ENCODE measurements at regions not wholly inside any gene's neighbourhood (a gene's known extent, or its start where the extent isn't known, plus 50 kb on each side); places are given as distances from the start of the nearest gene placed in this dataset.

GRCh38 chr13:106184790-106185189, 350.7 kb downstream of the EFNB2 start:
- no peak for DNase-seq (ENCODE audit: low read depth in 2 of 2)
- no peaks in the 10 kb centered on the region for H3K36me3 ChIP-seq (ENCODE audit: control insufficient read depth, insufficient read depth, low read length)
- no peak overlapping the region for H3K9ac ChIP-seq (ENCODE audit: insufficient read depth, low read length)
- no peaks in the 10 kb centered on the region for H3K27me3 ChIP-seq (ENCODE audit: control insufficient read depth, insufficient read depth, low read length)
- H3K4me3 ChIP-seq (replicated peaks in 1 of 4; ENCODE audit: control extremely low read depth in 1 of 4, insufficient read depth in 1 of 4, low read depth in 3 of 4, low read length in 4 of 4), result no peak overlapping the region
- H4K20me1 ChIP-seq (ENCODE audit: control insufficient read depth, extremely low read depth, insufficient read depth, low read length), result no peaks in the 10 kb centered on the region
- H3K4me2 ChIP-seq (ENCODE audit: extremely low read depth, insufficient read depth, low read length), result no peak overlapping the region
- TF ChIP-seq EZH2 (IDR thresholded peaks at IDR 0.05; ENCODE audit: low read length, missing control alignments) (no peak), CTCF (conservative IDR thresholded peaks at IDR 0.05 in 1 of 2, IDR thresholded peaks at IDR 0.05 in 1 of 2; ENCODE audit: low read depth in 1 of 2, low read length in 2 of 2) (no peak)
- no peaks in the 10 kb centered on the region for H3K9me3 ChIP-seq (ENCODE audit: control insufficient read depth, insufficient read depth, low read depth, low read length)
- no peaks in the 10 kb centered on the region for H3K79me2 ChIP-seq (ENCODE audit: control insufficient read depth, insufficient read depth, low read length)
- H3K27ac ChIP-seq (ENCODE audit: insufficient read depth, low read length), result no peak overlapping the region
- H2AFZ ChIP-seq (ENCODE audit: low read length), result no peak overlapping the region
- H3K4me1 ChIP-seq (ENCODE audit: control insufficient read depth, extremely low read depth, insufficient read depth, low read length), result peaks cover 3% of the 10 kb centered on the region

GRCh38 chr13:106183410-106184065, 351.9 kb downstream of the EFNB2 start:
- H3K4me1 ChIP-seq (ENCODE audit: control insufficient read depth, extremely low read depth, insufficient read depth, low read length), result peaks cover 3% of the 10 kb centered on the region
- H3K27ac ChIP-seq (ENCODE audit: insufficient read depth, low read length), result no peak overlapping the region
- H2AFZ ChIP-seq (ENCODE audit: low read length), result no peak overlapping the region
- H3K4me2 ChIP-seq (ENCODE audit: extremely low read depth, insufficient read depth, low read length), result no peak overlapping the region
- TF ChIP-seq EZH2 (IDR thresholded peaks at IDR 0.05; ENCODE audit: low read length, missing control alignments) (no peak), CTCF (conservative IDR thresholded peaks at IDR 0.05 in 1 of 2, IDR thresholded peaks at IDR 0.05 in 1 of 2; ENCODE audit: low read depth in 1 of 2, low read length in 2 of 2) (no peak)
- no peaks in the 10 kb centered on the region for H4K20me1 ChIP-seq (ENCODE audit: control insufficient read depth, extremely low read depth, insufficient read depth, low read length)
- no peaks in the 10 kb centered on the region for H3K36me3 ChIP-seq (ENCODE audit: control insufficient read depth, insufficient read depth, low read length)
- H3K9me3 ChIP-seq (ENCODE audit: control insufficient read depth, insufficient read depth, low read depth, low read length), result no peaks in the 10 kb centered on the region
- no peaks in the 10 kb centered on the region for H3K79me2 ChIP-seq (ENCODE audit: control insufficient read depth, insufficient read depth, low read length)
- DNase-seq (ENCODE audit: low read depth in 2 of 2), result no peak
- H3K4me3 ChIP-seq (replicated peaks in 1 of 4; ENCODE audit: control extremely low read depth in 1 of 4, insufficient read depth in 1 of 4, low read depth in 3 of 4, low read length in 4 of 4), result no peak overlapping the region
- no peaks in the 10 kb centered on the region for H3K27me3 ChIP-seq (ENCODE audit: control insufficient read depth, insufficient read depth, low read length)
- H3K9ac ChIP-seq (ENCODE audit: insufficient read depth, low read length), result no peak overlapping the region

GRCh38 chr13:106182404-106182803, 353.1 kb downstream of the EFNB2 start:
- Histone ChIP-seq H3K27me3 (ENCODE audit: control insufficient read depth, insufficient read depth, low read length) (no peaks in the 10 kb centered on the region), H3K27ac (ENCODE audit: insufficient read depth, low read length) (no peak overlapping the region), H2AFZ (ENCODE audit: low read length) (peak overlapping the region; percentile 27), H3K36me3 (ENCODE audit: control insufficient read depth, insufficient read depth, low read length) (no peaks in the 10 kb centered on the region), H3K4me2 (ENCODE audit: extremely low read depth, insufficient read depth, low read length) (no peak overlapping the region), H3K9ac (ENCODE audit: insufficient read depth, low read length) (no peak overlapping the region), H3K4me3 (replicated peaks in 1 of 4; ENCODE audit: control extremely low read depth in 1 of 4, insufficient read depth in 1 of 4, low read depth in 3 of 4, low read length in 4 of 4) (no peak overlapping the region), H4K20me1 (ENCODE audit: control insufficient read depth, extremely low read depth, insufficient read depth, low read length) (no peaks in the 10 kb centered on the region), H3K9me3 (ENCODE audit: control insufficient read depth, insufficient read depth, low read depth, low read length) (no peaks in the 10 kb centered on the region), H3K79me2 (ENCODE audit: control insufficient read depth, insufficient read depth, low read length) (no peaks in the 10 kb centered on the region), H3K4me1 (ENCODE audit: control insufficient read depth, extremely low read depth, insufficient read depth, low read length) (peaks cover 3% of the 10 kb centered on the region)
- DNase-seq (ENCODE audit: low read depth in 2 of 2), result peak; percentile 86 to 96
- TF ChIP-seq EZH2 (IDR thresholded peaks at IDR 0.05; ENCODE audit: low read length, missing control alignments) (no peak), CTCF (conservative IDR thresholded peaks at IDR 0.05 in 1 of 2, IDR thresholded peaks at IDR 0.05 in 1 of 2; ENCODE audit: low read depth in 1 of 2, low read length in 2 of 2) (no peak)
